NCI-H2029 treated with DMSO at 0.1 percent for 48 hours (cell line): ENCODE measurements at regions not wholly inside any gene's neighbourhood (a gene's known extent, or its start where the extent isn't known, plus 50 kb on each side); places are given as distances from the start of the nearest gene placed in this dataset.

Experiments
- DNase-seq: peaks from one replicate; lab custom pipeline; 2025; lab: John Stamatoyannopoulos, UW

DNA sequence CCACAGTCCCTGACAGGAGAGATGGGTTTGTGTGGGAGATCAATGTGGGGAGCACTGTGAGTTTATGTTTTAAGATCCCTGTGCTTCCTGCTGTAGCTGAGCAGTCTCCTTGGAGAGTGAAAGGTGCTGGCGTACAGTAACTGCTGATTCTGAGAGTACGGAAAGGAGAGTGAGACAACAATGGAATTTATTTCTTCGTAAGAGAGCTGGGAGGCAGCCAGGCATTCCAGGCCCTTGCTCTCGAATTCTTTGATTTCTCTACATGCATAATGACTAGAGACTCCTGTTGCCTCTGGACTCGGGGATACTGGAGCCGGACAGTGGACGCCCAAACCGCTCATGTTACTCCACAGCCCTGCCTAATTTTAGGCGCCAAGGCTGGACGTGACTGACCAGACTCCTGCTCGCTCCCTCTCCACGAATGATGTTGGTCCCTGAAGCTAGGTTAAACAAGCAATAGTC lies 131.0 kb upstream of the PHACTR1 start:
- DNase-seq, result no peak

DNA sequence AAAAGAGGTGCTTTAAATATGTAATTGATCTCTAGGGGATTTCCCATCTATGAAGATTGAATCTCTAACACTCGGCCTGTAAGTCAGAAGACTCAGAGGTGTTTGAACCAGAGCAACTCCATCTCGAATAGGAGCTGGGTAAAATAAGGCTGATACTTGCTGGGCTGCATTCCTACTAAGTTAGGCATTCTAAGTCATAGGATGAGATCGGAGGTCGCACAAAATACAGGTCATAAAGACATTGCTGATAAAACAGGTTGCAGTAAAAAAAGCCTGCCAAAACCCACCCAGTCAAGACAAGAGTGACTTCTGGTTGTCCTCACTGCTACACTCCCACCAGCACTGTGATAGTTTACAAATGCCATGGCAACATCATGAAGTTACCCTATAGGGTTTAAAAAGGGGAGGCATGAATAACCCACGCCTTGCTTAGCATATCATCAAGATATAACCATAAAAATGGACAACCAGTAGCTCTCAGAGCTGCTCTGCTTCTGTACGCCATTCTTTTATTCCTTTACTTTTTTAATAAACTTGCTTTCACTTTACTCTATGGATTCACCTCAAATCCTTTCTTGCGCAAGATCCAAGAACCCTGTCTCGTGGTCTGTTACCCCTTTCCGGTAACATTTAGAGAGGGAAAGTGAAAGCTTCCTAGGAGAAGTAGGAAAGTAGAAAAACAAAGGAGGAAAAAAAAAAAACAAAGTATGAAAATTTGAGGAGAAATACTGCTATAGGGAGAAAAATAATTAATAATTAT lies 129.7 kb upstream of the PHACTR1 start:
- DNase-seq, result no peak

DNA sequence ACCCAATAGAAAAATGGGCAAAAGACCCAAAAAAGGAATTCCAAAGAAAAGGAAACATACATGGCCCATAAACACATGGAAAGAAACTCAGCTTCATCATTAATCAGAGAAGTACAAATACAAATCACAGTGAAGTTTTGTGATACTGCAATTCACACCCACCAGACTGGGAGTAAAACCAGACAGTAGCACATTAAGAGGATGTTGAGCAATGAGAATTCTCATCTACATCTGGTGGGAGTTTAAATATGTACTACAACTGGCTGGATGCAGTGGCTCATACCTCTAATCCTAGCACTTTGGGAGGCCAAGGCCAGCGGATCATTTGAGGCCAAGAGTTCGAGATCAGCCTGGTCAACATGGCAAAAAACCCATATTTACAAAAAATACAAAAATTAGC lies 125.7 kb upstream of the PHACTR1 start:
- no peak for DNase-seq

DNA sequence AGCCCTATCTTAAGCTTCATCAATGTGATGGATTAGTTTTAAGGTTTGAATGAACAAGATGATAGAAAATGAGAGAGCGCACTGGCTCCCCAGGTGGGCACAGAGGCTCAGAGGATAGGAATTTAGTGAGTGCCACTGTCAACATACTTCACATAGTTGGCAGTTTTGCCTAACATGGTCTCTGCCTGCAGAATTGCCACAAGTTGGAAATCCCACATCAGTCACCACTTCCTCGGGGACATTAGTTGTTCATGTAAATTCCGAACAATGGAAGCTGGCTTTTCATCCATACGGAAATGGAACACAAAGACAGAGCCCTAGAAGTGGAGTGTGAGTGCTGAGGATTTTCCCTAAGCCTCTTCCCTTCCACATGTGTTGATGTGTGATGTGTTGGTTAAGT lies 123.9 kb upstream of the PHACTR1 start:
- DNase-seq, result no peak

DNA sequence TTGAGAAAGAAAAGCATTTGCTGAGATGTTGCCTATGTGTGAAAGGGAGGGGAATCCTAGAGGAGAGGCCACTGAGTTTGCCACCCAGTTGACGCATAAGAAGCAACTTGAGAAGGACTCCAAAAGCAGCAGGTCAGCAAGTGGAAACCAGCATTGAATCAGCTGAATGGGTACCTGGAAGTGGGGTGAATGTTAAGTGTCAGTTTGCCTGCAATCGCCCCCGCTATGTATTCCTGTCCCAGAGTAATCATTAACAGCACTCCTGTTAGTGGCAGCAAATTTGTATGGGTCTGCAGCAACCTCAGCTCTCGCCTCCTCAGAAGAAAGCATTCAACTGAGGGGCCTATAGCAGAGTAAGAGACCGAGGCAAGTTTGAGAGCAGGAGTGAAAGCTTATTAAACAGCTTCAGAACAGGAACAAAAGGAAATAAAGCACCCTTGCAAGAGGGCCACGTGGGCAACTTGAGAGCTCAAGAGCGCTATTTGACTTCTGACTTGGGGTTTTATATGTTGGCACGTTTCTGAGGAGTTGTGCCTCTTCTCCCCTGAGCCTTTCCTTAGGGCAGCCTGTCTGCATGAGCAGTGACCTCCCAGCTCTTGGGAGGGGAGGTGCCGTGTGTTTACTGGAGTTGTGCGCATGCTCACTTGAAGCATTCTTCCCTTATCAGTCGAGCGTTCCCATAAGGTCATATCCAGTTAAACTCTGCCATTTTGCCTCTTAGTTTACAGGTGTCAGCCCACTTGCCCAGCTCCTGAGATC lies 122.6 kb upstream of the PHACTR1 start:
- DNase-seq, result peak; percentile 33

DNA sequence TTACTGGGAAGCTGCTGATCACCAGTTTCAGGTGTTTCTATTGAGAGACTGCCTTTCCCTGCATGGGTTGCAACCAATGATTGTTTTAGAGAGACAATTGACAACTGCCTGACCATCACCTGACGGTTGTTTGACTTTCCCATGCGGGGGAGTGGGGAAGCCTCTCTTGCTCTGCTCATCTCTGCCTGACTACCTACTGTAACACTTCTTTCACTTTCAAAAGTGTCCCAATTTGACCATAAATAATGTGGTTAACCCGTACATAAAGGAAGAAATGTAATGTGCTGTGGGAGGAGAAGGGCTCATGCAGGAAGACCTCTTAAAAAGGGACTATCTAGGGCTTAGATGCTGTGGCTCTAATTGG lies 122.1 kb upstream of the PHACTR1 start:
- DNase-seq, result no peak

DNA sequence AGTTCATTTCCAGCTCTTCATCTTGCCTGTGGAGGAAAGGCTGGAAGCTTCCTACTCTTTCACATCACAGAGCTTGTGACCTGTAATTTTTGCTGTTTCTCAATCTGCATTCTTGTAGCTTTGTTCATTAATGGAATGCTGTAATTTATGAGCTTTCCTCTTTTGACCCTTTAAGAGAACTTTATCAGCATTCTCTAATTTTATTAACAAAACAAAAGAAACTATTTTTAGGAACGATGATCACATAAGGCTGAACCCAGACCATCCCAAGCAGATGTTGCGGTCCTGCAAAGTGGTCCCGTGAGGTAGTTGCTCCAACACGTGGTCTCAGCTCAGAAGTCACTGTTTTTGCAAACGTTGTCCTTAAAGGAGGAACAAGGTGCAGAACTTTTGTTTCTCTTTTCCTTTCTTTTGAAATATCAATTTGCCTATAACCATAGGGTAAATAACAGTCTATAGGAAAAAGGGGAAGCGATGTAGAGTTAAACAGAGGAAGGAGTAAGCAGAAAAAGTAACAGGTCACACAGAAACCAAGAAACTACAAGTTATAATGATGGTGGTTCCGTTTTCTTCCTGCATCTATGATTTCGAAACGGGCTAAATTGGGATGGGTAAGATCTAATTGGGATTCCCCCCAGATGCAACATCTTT lies 121.3 kb upstream of the PHACTR1 start:
- no peak for DNase-seq

DNA sequence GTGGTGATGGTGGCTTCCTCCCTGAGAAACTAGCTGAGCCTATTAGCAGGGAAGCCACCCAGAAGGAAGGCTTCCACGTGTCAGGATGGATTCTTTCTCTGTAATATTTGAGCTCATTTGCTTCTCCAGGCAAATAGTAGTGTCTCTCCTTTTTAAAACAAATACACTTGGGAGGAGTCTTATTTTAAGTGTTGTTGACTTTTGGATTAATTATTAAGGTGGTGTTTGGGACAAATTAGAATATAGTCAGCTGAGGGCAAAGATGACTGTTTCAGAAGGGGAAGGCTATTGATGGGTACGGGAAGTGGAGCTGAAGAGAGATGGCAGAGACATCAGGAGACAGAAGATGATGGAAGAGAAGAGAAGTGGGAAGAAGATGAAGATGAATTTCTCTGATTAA lies 119.8 kb upstream of the PHACTR1 start:
- DNase-seq, result no peak

DNA sequence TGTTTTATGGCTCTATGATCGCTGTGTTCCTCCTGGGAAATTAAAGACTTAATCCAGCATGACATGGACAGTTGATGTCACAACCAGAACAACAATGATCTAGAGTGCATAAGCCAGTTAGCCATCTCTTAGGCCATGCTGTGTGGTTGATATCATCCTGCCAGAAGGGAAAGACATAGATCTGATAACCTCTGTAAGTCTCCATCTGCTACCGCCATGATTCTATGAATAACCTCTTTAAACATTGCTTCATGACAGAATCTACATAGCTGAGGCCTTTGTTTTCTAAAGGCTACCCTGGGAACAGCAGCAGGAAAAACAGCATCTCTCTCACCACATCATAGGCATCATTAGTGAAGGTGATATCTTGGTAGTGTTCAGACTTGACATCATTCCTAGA lies 117.6 kb upstream of the PHACTR1 start:
- DNase-seq, result no peak

DNA sequence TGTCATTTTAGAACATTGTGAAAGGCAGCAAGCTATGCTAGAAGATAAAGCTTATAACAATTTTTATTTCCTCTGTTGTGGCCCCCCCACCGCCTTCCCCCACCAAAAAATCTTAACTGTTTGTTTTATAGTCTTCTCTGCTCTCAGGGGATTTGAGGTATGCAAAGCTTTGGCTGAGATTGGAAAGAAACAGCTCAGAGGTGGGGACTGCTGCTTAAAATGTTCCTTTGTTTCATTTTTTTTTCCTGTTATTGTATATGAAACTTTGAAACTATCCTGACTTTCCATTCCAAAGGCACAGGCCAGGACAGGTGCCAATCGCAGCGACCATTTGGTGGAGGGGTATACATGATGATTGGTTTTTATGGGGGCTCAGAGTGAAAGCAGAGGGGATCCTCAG lies 114.7 kb upstream of the PHACTR1 start:
- no peak for DNase-seq

DNA sequence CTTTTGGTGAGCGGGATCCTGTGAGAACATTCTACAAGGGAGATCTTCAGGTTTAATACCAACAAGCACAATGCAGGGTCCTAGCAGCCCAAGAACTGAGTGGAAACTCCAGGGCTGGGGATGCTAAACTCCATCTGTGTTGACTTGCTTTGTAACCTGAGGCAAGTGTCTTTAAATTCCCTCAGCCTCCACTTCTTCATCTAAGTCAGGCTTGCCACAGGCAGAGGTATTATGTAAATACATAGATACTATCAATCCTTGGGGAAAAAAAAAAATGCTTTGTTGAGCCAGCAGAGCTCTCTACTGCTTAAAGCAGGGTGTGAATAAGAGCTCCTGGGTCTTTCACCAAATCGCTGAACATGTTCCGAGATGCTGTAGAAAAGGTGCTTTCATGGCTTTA lies 114.2 kb upstream of the PHACTR1 start:
- DNase-seq, result no peak

DNA sequence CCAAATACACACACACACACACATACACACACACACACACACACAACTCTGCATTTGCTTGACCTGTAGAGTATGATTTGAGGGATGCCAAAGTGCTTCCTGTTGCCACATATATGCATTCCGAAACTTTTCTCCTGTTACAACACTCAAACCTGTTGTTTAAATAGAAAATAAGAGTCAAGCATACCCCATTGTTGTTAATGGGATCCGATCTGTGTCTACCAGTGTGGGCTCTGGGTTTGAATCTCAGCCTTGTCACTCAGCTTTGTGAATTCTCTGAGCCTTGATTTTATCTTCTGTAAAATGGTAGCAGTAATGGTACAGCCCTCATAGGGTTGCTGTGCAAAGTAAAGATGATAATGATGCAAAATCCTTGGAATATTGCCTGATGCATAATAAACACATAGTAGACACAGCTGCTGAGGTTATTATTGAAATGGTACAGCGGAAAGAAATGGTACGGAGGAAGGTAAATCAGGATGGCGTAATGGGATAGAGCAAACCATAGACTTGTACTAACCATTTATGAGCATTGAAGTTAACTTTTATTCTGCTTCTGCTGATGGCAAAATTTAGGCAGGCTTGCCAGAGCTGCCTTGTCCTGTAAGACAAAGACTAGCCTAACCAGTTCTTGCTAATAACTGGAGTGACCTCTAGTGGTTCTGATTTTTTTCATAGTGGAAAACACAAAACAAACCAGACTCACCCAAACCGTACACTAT lies 113.5 kb upstream of the PHACTR1 start:
- peak; percentile 47 for DNase-seq

DNA sequence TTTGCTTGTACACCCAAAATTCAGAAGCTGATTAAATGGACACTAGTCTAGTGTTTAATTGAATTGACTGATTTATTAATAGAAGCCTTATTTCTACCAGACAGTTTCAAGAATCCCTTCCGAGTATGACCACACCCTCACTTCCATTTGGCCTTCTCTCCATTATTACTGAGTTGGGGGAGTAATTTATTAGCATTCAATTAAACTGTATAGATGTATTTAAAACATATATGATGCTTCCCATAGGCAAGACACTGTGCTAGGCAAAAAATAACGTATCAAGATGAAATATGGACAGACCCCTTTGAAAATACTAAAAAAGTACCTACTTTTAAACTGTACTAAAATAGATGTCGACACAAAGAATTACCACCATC lies 112.9 kb upstream of the PHACTR1 start:
- DNase-seq, result no peak

DNA sequence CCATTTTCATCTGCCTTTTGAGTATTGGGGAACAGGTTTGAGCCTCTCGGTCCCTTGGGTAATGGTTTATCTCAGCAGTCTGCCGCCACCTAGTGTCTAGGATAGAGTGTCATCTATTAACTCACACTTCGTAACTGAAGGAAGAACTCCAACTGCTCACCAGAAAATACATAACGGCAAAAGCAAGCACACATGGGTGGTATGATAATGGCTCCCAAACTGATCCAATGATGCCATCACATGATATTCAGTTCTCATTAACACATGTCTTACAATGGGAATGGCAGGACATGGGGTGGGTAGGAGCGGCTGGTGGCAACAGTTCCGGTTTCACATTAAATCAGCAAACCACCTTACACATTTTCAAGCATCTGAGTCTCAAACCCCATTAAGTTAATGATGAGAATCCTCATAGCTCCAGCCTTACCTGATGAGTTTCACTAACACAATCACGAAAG lies 110.7 kb upstream of the PHACTR1 start:
- DNase-seq, result peak; percentile 80

DNA sequence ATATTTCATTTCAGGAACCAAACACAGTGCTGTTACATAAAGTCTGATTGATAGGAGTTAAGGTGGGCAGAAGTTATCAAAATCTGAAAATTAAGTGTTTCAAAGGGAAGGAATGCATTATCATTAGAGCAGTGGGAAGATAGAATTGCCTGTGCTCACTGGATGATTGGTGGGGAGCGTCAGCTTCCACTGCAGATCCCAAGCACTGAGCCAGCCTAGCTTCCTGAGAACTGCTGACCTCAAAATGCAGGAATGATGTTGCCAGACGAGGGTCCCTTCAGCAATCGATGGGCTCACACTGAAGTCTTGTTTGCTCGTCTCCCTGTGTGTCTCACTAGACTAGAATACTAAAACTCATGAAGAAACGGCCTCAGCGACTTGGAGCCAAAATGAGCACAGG lies 110.0 kb upstream of the PHACTR1 start:
- DNase-seq, result no peak

DNA sequence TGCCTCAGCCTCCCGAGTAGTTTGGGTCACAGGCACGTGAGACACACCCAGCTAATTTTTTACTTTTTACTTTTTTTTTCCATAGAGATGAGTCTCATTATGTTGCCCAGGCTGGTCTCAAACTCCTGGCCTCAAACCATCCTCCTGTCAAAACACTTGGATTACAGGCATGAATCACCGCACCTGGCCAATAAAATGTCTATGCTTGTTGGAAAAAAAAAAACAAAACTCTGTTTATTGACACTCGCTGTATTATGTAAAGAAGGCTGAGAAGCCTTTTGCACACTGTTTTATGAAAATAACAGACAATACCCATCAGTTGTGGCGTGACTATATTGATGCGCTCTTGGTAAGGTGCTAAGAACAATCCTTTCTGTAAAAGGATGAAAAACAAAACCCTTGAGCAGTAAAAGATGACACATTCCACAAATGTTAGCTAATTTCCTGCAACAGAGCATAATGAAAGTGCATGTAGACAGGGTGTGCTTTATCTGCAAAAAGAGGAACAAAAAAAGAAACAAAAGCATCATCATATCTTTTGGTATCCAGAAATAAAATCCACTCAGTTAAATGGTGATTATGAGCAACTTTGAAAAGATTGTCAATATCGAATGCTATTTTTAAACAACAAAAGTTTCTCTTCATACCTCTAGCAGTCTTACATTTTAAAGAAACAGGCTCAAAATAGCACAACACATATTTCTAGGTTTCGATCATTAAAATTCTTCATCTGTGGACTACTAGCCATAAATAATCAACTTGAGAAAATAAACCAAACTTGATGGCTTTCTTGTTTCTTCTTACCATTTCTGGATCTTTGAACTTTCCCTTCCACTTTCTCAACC lies 108.3 kb upstream of the PHACTR1 start:
- DNase-seq, result no peak

DNA sequence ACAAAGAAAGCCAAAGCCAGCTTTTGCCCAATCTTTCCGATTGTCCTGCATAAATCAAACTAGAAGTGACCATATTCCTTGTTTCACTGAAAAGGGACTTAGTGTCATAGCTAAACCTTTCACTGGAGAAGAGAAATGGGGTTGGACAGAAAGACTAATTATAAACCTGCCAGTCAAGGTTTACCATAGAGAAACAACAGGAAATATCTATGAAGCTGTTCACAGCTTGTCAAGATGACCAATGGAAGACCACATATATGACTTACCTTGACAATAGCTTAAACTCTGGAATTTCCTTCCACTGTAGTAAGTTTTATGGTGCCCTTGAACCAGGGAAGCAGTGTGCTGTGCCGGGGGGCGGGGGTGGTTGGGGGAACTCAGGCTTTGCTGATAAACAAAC lies 107.7 kb upstream of the PHACTR1 start:
- DNase-seq, result no peak

DNA sequence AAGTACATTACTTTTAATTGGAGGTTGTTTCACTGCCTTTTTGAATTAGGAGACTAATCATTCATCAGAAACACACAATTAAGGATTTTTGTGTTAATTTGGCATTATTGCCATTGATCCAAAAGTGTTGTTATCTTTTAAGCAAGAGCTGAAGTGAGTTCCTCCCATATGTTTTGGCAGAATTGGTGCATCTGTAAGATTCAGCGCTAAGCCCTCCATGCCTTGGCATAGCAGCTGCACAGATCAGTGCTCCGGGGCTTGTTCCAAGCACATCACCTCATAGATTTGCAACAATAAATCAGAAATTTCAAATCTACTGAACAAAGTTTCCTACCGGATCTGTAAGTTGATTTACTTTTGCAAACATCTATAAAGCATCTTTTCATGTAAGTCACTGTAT lies 106.8 kb upstream of the PHACTR1 start:
- no peak for DNase-seq

DNA sequence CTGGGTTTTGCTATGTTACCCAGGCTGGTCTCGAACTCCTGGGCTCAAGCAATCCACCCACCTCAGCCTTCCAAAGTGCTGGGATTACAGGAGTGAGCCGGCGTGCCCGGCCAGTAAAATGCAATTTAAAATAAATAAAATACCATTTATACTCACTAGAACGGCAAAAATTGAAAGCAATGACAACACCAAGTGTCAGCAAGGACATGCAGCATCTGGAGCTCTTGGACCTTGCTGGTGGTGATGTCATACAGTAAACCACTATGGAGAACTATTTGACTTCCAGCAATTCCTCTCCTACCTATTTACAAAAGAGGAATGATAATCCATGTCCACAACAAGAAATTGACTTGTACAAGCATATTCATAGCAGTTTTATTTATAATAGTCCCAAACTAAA lies 105.7 kb upstream of the PHACTR1 start:
- no peak for DNase-seq

DNA sequence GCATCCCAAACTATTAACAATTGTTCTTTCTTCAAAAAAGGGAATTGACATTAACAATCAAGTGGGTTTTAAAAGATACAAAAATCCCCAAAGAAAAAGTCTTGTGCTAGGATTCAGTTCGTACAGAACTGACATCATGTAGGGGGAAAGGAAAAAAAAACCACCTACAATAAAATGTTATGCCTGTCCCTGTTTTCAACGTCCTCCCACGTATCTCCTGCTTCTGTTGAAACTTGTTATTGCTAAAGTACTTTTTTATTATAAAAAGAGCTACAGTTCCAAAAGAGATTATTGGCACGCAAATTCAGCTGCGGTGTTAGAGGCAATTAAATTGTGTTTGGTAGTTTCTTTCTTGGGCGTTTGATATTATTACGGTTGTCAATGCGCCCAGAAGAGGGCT lies 102.8 kb upstream of the PHACTR1 start:
- no peak for DNase-seq

DNA sequence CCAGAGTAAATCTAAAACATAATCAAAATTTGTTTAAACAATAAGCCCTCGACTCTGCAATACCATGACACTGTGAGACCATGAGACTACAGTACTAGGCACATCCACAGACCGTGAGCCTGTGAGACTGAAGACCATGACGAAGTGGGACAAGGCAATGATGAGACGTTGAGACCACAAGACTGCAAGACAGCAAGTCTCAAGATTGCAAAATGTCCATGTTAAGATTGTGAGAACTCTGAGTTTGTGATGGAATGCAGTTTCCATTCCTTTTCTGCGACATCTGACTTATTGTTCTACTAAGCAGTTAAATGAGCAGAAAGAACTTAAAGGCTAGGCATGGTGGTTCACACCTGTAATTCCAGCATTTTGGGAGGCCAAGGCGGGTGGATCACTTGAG lies 102.1 kb upstream of the PHACTR1 start:
- DNase-seq, result no peak

DNA sequence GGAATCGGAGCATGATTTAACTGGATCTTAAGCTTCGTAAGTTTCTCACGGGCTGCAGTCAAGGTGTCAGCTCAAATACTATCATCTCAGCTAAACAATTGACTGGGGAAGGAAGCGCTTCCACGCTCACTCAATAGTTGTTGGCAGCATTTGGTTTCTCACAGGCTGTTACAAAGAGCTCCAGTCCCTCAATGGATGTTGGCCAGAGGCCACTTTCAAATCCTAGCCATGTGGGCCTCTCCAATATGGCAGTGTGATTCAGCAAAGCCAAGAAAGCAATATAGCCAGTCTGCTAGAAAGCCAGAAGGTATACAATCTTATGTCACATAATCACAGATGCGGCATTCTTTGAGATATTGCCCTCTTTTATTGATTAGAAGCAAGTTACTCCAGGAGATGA lies 98.3 kb upstream of the PHACTR1 start:
- DNase-seq, result no peak
